K562 (cell line): ENCODE measurements at regions not wholly inside any gene's neighbourhood (a gene's known extent, or its start where the extent isn't known, plus 50 kb on each side); places are given as distances from the start of the nearest gene placed in this dataset.

Experiments
- CHD2 ChIP-seq: IDR thresholded peaks from 2 replicates; pipeline ENCODE4 v1.6.1; 2011; ENCODE audit warnings: low read depth, low read length
- KLF13 ChIP-seq: fragments of 450-650 bp; IDR thresholded peaks from 2 replicates; pipeline ENCODE4 v1.6.1; 2016; ENCODE audit warnings: missing genetic modification characterization, low read depth, mild to moderate bottlenecking, missing compliant biosample characterization, moderate library complexity, borderline replicate concordance
- POLR2A ChIP-seq: fragments of 450-650 bp; conservative IDR thresholded peaks from 2 replicates; pipeline ENCODE4 v1.6.1; 2016
- RFX5 ChIP-seq: IDR thresholded peaks from 2 replicates; pipeline ENCODE4 v1.6.1; 2011; ENCODE audit warnings: low read depth, mild to moderate bottlenecking, improper control_type of control experiment, low read length
- RREB1 ChIP-seq: fragments of 250-450 bp; sonication (Bioruptor Pico); IDR thresholded peaks from 2 replicates; pipeline ENCODE4 v1.4.0; 2020
- TRIM28 ChIP-seq: fragments of 450-650 bp; IDR thresholded peaks from 2 replicates; pipeline ENCODE4 v1.6.1; 2017
- TF ChIP-seq, protein P1 (sequence below): sonication (generic); formaldehyde crosslinking; IDR thresholded peaks from 2 replicates; pipeline ENCODE4 v1.9.0; 2022; ENCODE audit warnings: mild to moderate bottlenecking, missing genetic modification reagents
- TF ChIP-seq, protein P2 (sequence below), 3 experiments: IDR thresholded peaks in 2 of 3; conservative IDR thresholded peaks in 1 of 3; 2 replicates each; pipeline ENCODE4 v1.5.1; 2011 to 2012; ENCODE audit warnings: low read length in 3 of 3, mild to moderate bottlenecking in 3 of 3, control low read depth in 2 of 3, improper control_type of control experiment in 1 of 3, inconsistent platforms in 1 of 3, low read depth in 1 of 3, mixed read lengths in 1 of 3, moderate library complexity in 1 of 3; ENCODE audit not compliant: insufficient read depth in 2 of 3

DNA sequence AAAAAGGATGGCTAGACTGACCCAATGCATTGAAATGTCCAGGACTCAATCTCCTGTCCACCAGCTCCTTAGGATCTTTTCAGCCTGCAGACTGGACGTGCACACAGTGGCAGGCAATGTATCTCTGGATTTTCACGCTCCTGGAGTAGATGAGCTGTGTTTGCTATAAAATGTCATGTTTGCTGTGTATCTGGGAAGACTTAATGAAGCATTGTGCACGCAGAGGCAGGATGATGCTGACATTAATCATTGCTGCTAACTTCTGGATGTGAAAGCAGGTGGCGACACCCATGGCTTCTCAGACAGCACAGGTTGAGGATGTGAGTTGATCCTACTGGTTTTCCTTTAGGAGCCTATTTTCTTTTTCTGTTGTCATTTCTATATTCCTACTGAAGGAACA is 133.1 kb upstream of the PCSK2 start:
- TF ChIP-seq TRIM28 (no peak), KLF13 (tag) (no peak), RFX5 (no peak), RREB1 (no peak), POLR2A (no peak), CHD2 (no peak)
- TF ChIP-seq, protein P1, sequence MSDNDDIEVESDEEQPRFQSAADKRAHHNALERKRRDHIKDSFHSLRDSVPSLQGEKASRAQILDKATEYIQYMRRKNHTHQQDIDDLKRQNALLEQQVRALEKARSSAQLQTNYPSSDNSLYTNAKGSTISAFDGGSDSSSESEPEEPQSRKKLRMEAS (CRISPR knock-in tag): no peak
- TF ChIP-seq, protein P2, sequence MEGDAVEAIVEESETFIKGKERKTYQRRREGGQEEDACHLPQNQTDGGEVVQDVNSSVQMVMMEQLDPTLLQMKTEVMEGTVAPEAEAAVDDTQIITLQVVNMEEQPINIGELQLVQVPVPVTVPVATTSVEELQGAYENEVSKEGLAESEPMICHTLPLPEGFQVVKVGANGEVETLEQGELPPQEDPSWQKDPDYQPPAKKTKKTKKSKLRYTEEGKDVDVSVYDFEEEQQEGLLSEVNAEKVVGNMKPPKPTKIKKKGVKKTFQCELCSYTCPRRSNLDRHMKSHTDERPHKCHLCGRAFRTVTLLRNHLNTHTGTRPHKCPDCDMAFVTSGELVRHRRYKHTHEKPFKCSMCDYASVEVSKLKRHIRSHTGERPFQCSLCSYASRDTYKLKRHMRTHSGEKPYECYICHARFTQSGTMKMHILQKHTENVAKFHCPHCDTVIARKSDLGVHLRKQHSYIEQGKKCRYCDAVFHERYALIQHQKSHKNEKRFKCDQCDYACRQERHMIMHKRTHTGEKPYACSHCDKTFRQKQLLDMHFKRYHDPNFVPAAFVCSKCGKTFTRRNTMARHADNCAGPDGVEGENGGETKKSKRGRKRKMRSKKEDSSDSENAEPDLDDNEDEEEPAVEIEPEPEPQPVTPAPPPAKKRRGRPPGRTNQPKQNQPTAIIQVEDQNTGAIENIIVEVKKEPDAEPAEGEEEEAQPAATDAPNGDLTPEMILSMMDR (IDR thresholded peaks at IDR 0.05 in 2 of 3, conservative IDR thresholded peaks at IDR 0.05 in 1 of 3; ENCODE audit: insufficient read depth in 2 of 3, low read depth in 1 of 3, low read length in 3 of 3): no peak
